Progenitor cell of endocrine pancreas (in vitro differentiated cells): ENCODE measurements at regions not wholly inside any gene's neighbourhood (a gene's known extent, or its start where the extent isn't known, plus 50 kb on each side); places are given as distances from the start of the nearest gene placed in this dataset.

ENCODE experiments used
- DNase-seq: peaks from one replicate; pipeline ENCODE4 v3.0.0; 2021; ENCODE audit warnings: low spot score; ENCODE audit not compliant: unreplicated experiment
- H3K27ac Mint-ChIP-seq: 2 replicates; pipeline ENCODE4 v1.8.0; 2021; ENCODE audit warnings: mild to moderate bottlenecking, moderate library complexity, mixed read lengths
- H3K27me3 Mint-ChIP-seq: 2 replicates; pipeline ENCODE4 v1.8.0; 2021; ENCODE audit warnings: mixed read lengths
- H3K36me3 Mint-ChIP-seq: 2 replicates; pipeline ENCODE4 v1.8.0; 2022; ENCODE audit warnings: mixed read lengths; ENCODE audit not compliant: insufficient read depth
- H3K4me1 Mint-ChIP-seq: 2 replicates; pipeline ENCODE4 v1.8.0; 2021; ENCODE audit warnings: low read depth, mixed read lengths
- H3K4me3 Mint-ChIP-seq: 2 replicates; pipeline ENCODE4 v1.8.0; 2021; ENCODE audit warnings: low read depth, mild to moderate bottlenecking, moderate library complexity, mixed read lengths
- H3K9me3 Mint-ChIP-seq: 2 replicates; pipeline ENCODE4 v1.8.0; 2021; ENCODE audit warnings: low read depth, mixed read lengths
- CTCF ChIP-seq: fragments of 200-600 bp; sonication (generic); IDR thresholded peaks from one replicate; pipeline ENCODE4 v1.5.0; 2021; ENCODE audit warnings: antibody characterized with exemption, mild to moderate bottlenecking; ENCODE audit not compliant: unreplicated experiment

- TF ChIP-seq CTCF: no peak
- no peak for DNase-seq
- H3K27me3 Mint-ChIP-seq: no peaks in the 10 kb centered on the region
- no peak overlapping the region for H3K27ac Mint-ChIP-seq
- peaks cover 25% of the 10 kb centered on the region for H3K9me3 Mint-ChIP-seq
- H3K36me3 Mint-ChIP-seq: peaks cover 4% of the 10 kb centered on the region
- no peaks in the 10 kb centered on the region for H3K4me1 Mint-ChIP-seq
- no peak overlapping the region for H3K4me3 Mint-ChIP-seq
These were observed 256.6 kb downstream of the TMEM38B start for GRCh38 chr9:105950894-105951293.

- no peak for DNase-seq
- no peaks in the 10 kb centered on the region for H3K9me3 Mint-ChIP-seq
- H3K4me3 Mint-ChIP-seq: no peak overlapping the region
- H3K27me3 Mint-ChIP-seq: no peaks in the 10 kb centered on the region
- TF ChIP-seq CTCF: no peak
- H3K27ac Mint-ChIP-seq: no peak overlapping the region
- no peaks in the 10 kb centered on the region for H3K36me3 Mint-ChIP-seq
- peaks cover 9% of the 10 kb centered on the region for H3K4me1 Mint-ChIP-seq
These were observed 260.2 kb downstream of the TMEM38B start for GRCh38 chr9:105954517-105954916.

- Mint-ChIP-seq H3K36me3 (no peaks in the 10 kb centered on the region), H3K27me3 (no peaks in the 10 kb centered on the region), H3K4me1 (peaks cover 14% of the 10 kb centered on the region), H3K9me3 (no peaks in the 10 kb centered on the region), H3K4me3 (no peak overlapping the region), H3K27ac (no peak overlapping the region)
- DNase-seq: no peak
- no peak for TF ChIP-seq CTCF
These were observed 263.5 kb downstream of the TMEM38B start for GRCh38 chr9:105957830-105958229.

GRCh38 chr9:105958587-105958986 lies 264.2 kb downstream of the TMEM38B start:
- H3K36me3 Mint-ChIP-seq: no peaks in the 10 kb centered on the region

GRCh38 chr9:105959531-105959930 lies 265.2 kb downstream of the TMEM38B start:
- Mint-ChIP-seq H3K9me3 (no peaks in the 10 kb centered on the region), H3K4me1 (peaks cover 14% of the 10 kb centered on the region), H3K36me3 (no peaks in the 10 kb centered on the region), H3K4me3 (peak overlapping the region; percentile 20), H3K27ac (peak overlapping the region; percentile 26), H3K27me3 (no peaks in the 10 kb centered on the region)
- no peak for DNase-seq
- no peak for TF ChIP-seq CTCF

More at GRCh38 chr9:105958587-105958986, 264.2 kb downstream of the TMEM38B start:
- no peak for TF ChIP-seq CTCF
- Mint-ChIP-seq H3K27ac (no peak overlapping the region), H3K4me3 (no peak overlapping the region), H3K9me3 (no peaks in the 10 kb centered on the region), H3K27me3 (no peaks in the 10 kb centered on the region), H3K4me1 (peaks cover 14% of the 10 kb centered on the region)
- no peak for DNase-seq
